ENCODE measurements at regions not wholly inside any gene's neighbourhood (a gene's known extent, or its start where the extent isn't known, plus 50 kb on each side); places are given as distances from the start of the nearest gene placed in this dataset.
A peak's percentile ranks its signal among the peaks of the same experiment; 100 is the strongest.

DNA sequence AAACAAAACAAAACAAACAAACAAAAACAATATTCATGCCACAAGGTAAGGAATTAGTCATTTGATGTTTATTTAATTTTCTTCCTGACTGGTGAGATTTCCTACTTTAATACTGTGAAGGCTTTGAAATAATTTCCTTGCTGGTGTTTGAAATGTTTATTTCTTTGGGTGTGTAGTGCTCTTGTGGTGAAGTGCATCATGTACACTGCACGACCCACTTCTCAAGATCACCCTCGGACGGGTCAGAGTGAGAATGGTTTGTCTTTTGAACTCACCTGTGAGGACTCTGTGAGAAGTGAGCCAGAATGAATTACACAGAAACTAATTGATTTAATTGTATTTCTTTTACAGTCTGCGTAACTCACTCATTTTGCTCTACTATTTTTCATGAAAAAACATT is 1211.5 kb downstream of the SORCS1 start (continued):
- TF ChIP-seq, protein P1, sequence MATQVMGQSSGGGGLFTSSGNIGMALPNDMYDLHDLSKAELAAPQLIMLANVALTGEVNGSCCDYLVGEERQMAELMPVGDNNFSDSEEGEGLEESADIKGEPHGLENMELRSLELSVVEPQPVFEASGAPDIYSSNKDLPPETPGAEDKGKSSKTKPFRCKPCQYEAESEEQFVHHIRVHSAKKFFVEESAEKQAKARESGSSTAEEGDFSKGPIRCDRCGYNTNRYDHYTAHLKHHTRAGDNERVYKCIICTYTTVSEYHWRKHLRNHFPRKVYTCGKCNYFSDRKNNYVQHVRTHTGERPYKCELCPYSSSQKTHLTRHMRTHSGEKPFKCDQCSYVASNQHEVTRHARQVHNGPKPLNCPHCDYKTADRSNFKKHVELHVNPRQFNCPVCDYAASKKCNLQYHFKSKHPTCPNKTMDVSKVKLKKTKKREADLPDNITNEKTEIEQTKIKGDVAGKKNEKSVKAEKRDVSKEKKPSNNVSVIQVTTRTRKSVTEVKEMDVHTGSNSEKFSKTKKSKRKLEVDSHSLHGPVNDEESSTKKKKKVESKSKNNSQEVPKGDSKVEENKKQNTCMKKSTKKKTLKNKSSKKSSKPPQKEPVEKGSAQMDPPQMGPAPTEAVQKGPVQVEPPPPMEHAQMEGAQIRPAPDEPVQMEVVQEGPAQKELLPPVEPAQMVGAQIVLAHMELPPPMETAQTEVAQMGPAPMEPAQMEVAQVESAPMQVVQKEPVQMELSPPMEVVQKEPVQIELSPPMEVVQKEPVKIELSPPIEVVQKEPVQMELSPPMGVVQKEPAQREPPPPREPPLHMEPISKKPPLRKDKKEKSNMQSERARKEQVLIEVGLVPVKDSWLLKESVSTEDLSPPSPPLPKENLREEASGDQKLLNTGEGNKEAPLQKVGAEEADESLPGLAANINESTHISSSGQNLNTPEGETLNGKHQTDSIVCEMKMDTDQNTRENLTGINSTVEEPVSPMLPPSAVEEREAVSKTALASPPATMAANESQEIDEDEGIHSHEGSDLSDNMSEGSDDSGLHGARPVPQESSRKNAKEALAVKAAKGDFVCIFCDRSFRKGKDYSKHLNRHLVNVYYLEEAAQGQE (IDR thresholded peaks at IDR 0.05; ENCODE audit: unreplicated experiment) = no peak
- no peak for TF ChIP-seq ZNF331 (CRISPR knock-in tag; IDR thresholded peaks at IDR 0.05; ENCODE audit: low read depth)

DNA sequence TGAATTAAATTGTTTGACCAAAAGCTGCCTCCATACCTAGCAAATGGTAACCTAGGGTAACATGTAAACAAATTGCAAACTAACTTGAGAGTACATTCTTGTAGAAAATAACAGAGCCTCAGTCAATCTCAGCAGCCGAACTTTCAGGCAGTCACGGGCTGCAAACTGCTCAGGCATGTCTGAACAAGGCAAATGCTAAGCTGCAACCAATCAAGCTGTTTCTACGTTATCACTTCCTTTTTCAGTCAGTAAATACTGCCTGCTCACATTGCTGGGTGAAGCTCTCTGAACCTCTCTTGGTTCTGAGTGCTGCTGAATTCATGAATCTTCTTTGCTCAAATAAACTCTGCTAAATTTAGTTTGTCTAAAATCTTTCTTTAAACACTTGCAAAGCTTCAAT is 1212.4 kb downstream of the SORCS1 start:
- Histone ChIP-seq H3K4me1 (ENCODE audit: insufficient read depth) (no peaks in the 10 kb centered on the region), H3K9me2 (ENCODE audit: insufficient read depth) (no peaks in the 10 kb centered on the region), H3K4me2 (no peak overlapping the region), H3K27ac (ENCODE audit: low read depth) (peak overlapping the region; percentile 11), H3K36me3 (ENCODE audit: insufficient read depth) (no peaks in the 10 kb centered on the region), H3K4me3 (no peak overlapping the region), H2AFZ (peak overlapping the region; percentile 0; the same call in 1 of the 2 replicates), H3K79me2 (replicated peaks; ENCODE audit: insufficient read depth) (no peaks in the 10 kb centered on the region), H4K20me1 (replicated peaks; ENCODE audit: insufficient read depth) (no peaks in the 10 kb centered on the region), H3F3A (replicated peaks; ENCODE audit: low read depth) (no peaks in the 10 kb centered on the region), H3K27me3 (ENCODE audit: insufficient read depth) (no peaks in the 10 kb centered on the region)
- Mint-ChIP-seq H3K9me3 (no peaks in the 10 kb centered on the region), H3K4me3 (no peak overlapping the region), H3K27ac (peak overlapping the region; percentile 89), H3K4me1 (peaks cover 13% of the 10 kb centered on the region; the same call in 2 of the 3 replicates), H3K36me3 (ENCODE audit: low read depth) (no peaks in the 10 kb centered on the region), H3K27me3 (ENCODE audit: insufficient read depth, low read depth, poor library complexity) (no peaks in the 10 kb centered on the region)
- DNase-seq (ENCODE audit: low spot score) = peak; percentile 77
- no peak for TF ChIP-seq JUNB (IDR thresholded peaks at IDR 0.05; ENCODE audit: unreplicated experiment)
- TF ChIP-seq ZNF331 (CRISPR knock-in tag; IDR thresholded peaks at IDR 0.05; ENCODE audit: low read depth) = no peak
- TF ChIP-seq, protein P2, sequence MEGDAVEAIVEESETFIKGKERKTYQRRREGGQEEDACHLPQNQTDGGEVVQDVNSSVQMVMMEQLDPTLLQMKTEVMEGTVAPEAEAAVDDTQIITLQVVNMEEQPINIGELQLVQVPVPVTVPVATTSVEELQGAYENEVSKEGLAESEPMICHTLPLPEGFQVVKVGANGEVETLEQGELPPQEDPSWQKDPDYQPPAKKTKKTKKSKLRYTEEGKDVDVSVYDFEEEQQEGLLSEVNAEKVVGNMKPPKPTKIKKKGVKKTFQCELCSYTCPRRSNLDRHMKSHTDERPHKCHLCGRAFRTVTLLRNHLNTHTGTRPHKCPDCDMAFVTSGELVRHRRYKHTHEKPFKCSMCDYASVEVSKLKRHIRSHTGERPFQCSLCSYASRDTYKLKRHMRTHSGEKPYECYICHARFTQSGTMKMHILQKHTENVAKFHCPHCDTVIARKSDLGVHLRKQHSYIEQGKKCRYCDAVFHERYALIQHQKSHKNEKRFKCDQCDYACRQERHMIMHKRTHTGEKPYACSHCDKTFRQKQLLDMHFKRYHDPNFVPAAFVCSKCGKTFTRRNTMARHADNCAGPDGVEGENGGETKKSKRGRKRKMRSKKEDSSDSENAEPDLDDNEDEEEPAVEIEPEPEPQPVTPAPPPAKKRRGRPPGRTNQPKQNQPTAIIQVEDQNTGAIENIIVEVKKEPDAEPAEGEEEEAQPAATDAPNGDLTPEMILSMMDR (conservative IDR thresholded peaks at IDR 0.05; ENCODE audit: low read depth in 2 of 2) = no peak
- no peak for TF ChIP-seq EZH2 (IDR thresholded peaks at IDR 0.05; ENCODE audit: low read depth, unreplicated experiment)
- TF ChIP-seq EZH2phosphoT487 (IDR thresholded peaks at IDR 0.05; ENCODE audit: unreplicated experiment) = no peak
- TF ChIP-seq NANOG (IDR thresholded peaks at IDR 0.05; ENCODE audit: borderline replicate concordance) = no peak
- no peak for TF ChIP-seq CREB1 (CRISPR knock-in tag; IDR thresholded peaks at IDR 0.05; ENCODE audit: low read depth)
- TF ChIP-seq, protein P3, sequence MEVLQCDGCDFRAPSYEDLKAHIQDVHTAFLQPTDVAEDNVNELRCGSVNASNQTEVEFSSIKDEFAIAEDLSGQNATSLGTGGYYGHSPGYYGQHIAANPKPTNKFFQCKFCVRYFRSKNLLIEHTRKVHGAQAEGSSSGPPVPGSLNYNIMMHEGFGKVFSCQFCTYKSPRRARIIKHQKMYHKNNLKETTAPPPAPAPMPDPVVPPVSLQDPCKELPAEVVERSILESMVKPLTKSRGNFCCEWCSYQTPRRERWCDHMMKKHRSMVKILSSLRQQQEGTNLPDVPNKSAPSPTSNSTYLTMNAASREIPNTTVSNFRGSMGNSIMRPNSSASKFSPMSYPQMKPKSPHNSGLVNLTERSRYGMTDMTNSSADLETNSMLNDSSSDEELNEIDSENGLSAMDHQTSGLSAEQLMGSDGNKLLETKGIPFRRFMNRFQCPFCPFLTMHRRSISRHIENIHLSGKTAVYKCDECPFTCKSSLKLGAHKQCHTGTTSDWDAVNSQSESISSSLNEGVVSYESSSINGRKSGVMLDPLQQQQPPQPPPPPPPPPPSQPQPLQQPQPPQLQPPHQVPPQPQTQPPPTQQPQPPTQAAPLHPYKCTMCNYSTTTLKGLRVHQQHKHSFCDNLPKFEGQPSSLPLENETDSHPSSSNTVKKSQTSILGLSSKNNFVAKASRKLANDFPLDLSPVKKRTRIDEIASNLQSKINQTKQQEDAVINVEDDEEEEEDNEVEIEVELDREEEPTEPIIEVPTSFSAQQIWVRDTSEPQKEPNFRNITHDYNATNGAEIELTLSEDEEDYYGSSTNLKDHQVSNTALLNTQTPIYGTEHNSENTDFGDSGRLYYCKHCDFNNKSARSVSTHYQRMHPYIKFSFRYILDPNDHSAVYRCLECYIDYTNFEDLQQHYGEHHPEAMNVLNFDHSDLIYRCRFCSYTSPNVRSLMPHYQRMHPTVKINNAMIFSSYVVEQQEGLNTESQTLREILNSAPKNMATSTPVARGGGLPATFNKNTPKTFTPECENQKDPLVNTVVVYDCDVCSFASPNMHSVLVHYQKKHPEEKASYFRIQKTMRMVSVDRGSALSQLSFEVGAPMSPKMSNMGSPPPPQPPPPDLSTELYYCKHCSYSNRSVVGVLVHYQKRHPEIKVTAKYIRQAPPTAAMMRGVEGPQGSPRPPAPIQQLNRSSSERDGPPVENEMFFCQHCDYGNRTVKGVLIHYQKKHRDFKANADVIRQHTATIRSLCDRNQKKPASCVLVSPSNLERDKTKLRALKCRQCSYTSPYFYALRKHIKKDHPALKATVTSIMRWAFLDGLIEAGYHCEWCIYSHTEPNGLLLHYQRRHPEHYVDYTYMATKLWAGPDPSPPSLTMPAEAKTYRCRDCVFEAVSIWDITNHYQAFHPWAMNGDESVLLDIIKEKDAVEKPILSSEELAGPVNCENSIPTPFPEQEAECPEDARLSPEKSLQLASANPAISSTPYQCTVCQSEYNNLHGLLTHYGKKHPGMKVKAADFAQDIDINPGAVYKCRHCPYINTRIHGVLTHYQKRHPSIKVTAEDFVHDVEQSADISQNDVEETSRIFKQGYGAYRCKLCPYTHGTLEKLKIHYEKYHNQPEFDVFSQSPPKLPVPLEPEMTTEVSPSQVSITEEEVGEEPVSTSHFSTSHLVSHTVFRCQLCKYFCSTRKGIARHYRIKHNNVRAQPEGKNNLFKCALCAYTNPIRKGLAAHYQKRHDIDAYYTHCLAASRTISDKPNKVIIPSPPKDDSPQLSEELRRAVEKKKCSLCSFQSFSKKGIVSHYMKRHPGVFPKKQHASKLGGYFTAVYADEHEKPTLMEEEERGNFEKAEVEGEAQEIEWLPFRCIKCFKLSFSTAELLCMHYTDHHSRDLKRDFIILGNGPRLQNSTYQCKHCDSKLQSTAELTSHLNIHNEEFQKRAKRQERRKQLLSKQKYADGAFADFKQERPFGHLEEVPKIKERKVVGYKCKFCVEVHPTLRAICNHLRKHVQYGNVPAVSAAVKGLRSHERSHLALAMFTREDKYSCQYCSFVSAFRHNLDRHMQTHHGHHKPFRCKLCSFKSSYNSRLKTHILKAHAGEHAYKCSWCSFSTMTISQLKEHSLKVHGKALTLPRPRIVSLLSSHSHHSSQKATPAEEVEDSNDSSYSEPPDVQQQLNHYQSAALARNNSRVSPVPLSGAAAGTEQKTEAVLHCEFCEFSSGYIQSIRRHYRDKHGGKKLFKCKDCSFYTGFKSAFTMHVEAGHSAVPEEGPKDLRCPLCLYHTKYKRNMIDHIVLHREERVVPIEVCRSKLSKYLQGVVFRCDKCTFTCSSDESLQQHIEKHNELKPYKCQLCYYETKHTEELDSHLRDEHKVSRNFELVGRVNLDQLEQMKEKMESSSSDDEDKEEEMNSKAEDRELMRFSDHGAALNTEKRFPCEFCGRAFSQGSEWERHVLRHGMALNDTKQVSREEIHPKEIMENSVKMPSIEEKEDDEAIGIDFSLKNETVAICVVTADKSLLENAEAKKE (CRISPR knock-in tag; IDR thresholded peaks at IDR 0.05) = no peak
- no peak for TF ChIP-seq STAT1 (IDR thresholded peaks at IDR 0.05; ENCODE audit: unreplicated experiment)
- no peak for TF ChIP-seq POLR2AphosphoS5 (IDR thresholded peaks at IDR 0.05; ENCODE audit: low read depth)
- ATAC-seq = peak; percentile 89

Data from GM23338 (cell line).